ENCODE measurements at regions not wholly inside any gene's neighbourhood (a gene's known extent, or its start where the extent isn't known, plus 50 kb on each side); places are given as distances from the start of the nearest gene placed in this dataset.

DNA sequence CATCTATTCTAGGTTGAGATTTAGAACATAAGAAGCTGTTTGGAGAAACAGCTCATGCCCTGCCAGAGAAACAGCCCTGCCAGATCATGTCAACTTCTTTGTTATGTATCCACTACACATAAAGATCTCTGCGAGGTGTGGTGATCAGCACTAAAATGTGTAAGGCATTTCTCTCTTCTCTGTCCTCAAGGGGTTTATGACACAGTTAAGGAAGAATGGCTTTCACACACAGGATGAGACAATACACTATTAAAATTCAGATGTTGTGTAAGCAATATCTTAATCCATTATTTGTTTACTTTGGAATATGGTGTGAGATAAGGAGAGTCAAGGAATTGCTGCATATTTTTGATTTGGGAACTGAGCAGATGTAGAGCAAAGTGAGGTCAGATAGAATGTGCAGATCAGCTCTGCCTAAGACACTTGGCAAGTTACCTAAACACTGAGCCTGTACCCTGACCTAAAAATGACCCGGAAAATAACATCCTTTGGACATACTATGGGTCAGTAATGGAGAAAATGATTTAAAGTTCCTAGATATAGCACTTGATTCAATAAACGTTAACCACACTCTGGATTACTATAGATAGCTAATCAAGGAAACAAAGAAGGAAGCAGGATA is 434.7 kb upstream of the PDZRN3 start:
- TF ChIP-seq EP300 (conservative IDR thresholded peaks at IDR 0.05; ENCODE audit: poor library complexity, severe bottlenecking): no peak
- TF ChIP-seq CTCF (IDR thresholded peaks at IDR 0.05; ENCODE audit: poor library complexity, severe bottlenecking): no peak
- no peak for TF ChIP-seq POLR2AphosphoS5 (IDR thresholded peaks at IDR 0.05)
- TF ChIP-seq EZH2 (IDR thresholded peaks at IDR 0.05; ENCODE audit: borderline replicate concordance, insufficient read depth, low read length, poor library complexity, severe bottlenecking): no peak
- no peak for TF ChIP-seq RAD21 (conservative IDR thresholded peaks at IDR 0.05)
